Keratinocyte (primary cell): ENCODE measurements at regions not wholly inside any gene's neighbourhood (a gene's known extent, or its start where the extent isn't known, plus 50 kb on each side); places are given as distances from the start of the nearest gene placed in this dataset.

ENCODE experiments used
- DNase-seq: peaks from one replicate; pipeline ENCODE4 v3.0.0-alpha.2; 2011; ENCODE audit warnings: low read depth, missing footprints, low spot score
- FAIRE-seq: peaks from 2 replicates; lab custom pipeline; 2011; peaks lifted over from hg19 to GRCh38; lab: Jason Lieb, UNC
- H2AFZ ChIP-seq: 2 replicates; pipeline ENCODE4 v1.6.0; 2012; ENCODE audit warnings: low read length, control low read depth, inconsistent platforms; ENCODE audit not compliant: control insufficient read depth
- H3K27ac ChIP-seq: 2 replicates; pipeline ENCODE4 v1.5.1; 2011; ENCODE audit warnings: low read length; ENCODE audit not compliant: control insufficient read depth, insufficient read depth
- H3K27me3 ChIP-seq: 3 replicates; pipeline ENCODE4 v1.6.0; 2011; ENCODE audit warnings: low read length; ENCODE audit not compliant: control insufficient read depth, insufficient read depth; ENCODE audit errors: extremely low read depth
- H3K36me3 ChIP-seq, 2 experiments: 2 replicates in 1 of 2; 3 replicates in 1 of 2; pipeline ENCODE4 v1.5.1; 2011; ENCODE audit warnings: low read length in 2 of 2, mild to moderate bottlenecking in 1 of 2; ENCODE audit not compliant: control insufficient read depth in 2 of 2, insufficient read depth in 2 of 2; ENCODE audit errors: extremely low read depth in 1 of 2
- H3K4me1 ChIP-seq: 3 replicates; pipeline ENCODE4 v1.5.1; 2011; ENCODE audit warnings: low read length; ENCODE audit not compliant: control insufficient read depth, insufficient read depth; ENCODE audit errors: extremely low read depth
- H3K4me2 ChIP-seq: 3 replicates; pipeline ENCODE4 v1.6.0; 2011; ENCODE audit warnings: low read depth, low read length; ENCODE audit not compliant: control insufficient read depth, insufficient read depth; ENCODE audit errors: extremely low read depth
- H3K4me3 ChIP-seq, 3 experiments: fragments of 200-600 bp in 1 of 3; sonication (generic) in 1 of 3; 2 replicates in 2 of 3; 3 replicates in 1 of 3; pipeline ENCODE4 v1.5.1; 2011 to 2016; ENCODE audit warnings: low read length in 3 of 3, mild to moderate bottlenecking in 3 of 3, control low read depth in 2 of 3, inconsistent platforms in 1 of 3, low read depth in 1 of 3, mixed read lengths in 1 of 3, mixed run types in 1 of 3, moderate library complexity in 1 of 3; ENCODE audit not compliant: control insufficient read depth in 2 of 3, insufficient read depth in 2 of 3; ENCODE audit errors: extremely low read depth in 1 of 3
- H3K79me2 ChIP-seq: 2 replicates; pipeline ENCODE4 v1.6.0; 2012; ENCODE audit warnings: low read length; ENCODE audit not compliant: control insufficient read depth, insufficient read depth
- H3K9ac ChIP-seq: 3 replicates; pipeline ENCODE4 v1.6.0; 2011; ENCODE audit warnings: low read length; ENCODE audit not compliant: control insufficient read depth, insufficient read depth; ENCODE audit errors: extremely low read depth
- H3K9me1 ChIP-seq: 3 replicates; pipeline ENCODE4 v1.6.0; 2011; ENCODE audit warnings: low read length; ENCODE audit not compliant: control insufficient read depth, insufficient read depth; ENCODE audit errors: extremely low read depth
- H3K9me3 ChIP-seq: 2 replicates; pipeline ENCODE4 v1.5.1; 2012; ENCODE audit warnings: low read depth, low read length; ENCODE audit not compliant: control insufficient read depth
- H4K20me1 ChIP-seq: 3 replicates; pipeline ENCODE4 v1.6.0; 2011; ENCODE audit warnings: low read length; ENCODE audit not compliant: control insufficient read depth, insufficient read depth; ENCODE audit errors: extremely low read depth
- EZH2 ChIP-seq: IDR thresholded peaks from one replicate; pipeline ENCODE4 v1.6.1; 2012; ENCODE audit warnings: inconsistent platforms, mild to moderate bottlenecking, low read length, moderate library complexity
- dilution Hi-C: fragments of 300-500 bp; cut with MboI; formaldehyde crosslinking; loops from one replicate; pipeline ENCODE4 v1.7.0; 2020; ENCODE audit warnings: low sequenced_read_pairs; ENCODE audit not compliant: extremely low pct_ligation_motif_present
- TF ChIP-seq, protein P1 (sequence below), 3 experiments: IDR thresholded peaks in 1 of 3; conservative IDR thresholded peaks in 1 of 3; optimal IDR thresholded peaks in 1 of 3; 2 replicates in 2 of 3; 3 replicates in 1 of 3; pipeline versions ENCODE3 to v1.5.1; 2011; ENCODE audit warnings: low read length in 3 of 3, mild to moderate bottlenecking in 3 of 3, moderate library complexity in 2 of 3, control low read depth in 1 of 3, inconsistent platforms in 1 of 3; ENCODE audit not compliant: insufficient read depth in 2 of 3; ENCODE audit errors: extremely low read depth in 1 of 3

DNA sequence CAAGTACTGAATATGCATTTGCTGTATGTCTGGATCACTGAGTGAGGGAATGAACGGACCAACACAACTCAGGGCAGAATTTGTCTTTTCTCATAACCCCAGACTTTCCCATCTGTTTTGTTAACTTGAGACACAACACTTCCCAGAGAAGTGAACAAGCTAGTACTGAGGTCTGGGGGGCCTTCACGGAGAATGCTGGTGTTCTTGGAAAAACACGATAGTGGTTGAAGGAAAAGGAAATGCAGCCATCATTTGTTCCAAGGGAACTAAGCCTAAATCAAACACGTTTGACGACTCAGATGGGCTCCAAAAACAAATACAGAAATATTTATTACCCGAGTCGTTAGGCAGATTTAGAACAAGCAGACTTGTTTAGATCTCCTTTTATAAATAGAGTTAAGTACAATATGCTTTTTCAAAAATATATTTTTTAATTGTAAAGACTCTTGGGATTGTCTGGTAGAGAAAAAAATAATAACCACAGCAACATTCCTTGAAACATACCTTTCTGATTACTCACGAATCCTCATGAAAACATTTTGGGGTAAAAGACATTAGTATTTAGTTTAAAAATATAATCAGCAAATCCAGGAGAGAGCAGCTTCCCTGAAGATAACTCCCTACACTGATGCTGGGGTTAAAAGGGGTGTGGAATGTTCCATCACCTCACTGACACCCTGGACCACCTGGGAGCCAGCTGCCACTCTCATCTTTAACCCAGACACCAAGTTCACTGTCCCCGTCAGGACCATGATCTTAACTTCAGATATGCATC, 427.7 kb upstream of the RUNX1 start:
- dilution Hi-C loops = no loop called here
- no peak for TF ChIP-seq EZH2
- TF ChIP-seq, protein P1, sequence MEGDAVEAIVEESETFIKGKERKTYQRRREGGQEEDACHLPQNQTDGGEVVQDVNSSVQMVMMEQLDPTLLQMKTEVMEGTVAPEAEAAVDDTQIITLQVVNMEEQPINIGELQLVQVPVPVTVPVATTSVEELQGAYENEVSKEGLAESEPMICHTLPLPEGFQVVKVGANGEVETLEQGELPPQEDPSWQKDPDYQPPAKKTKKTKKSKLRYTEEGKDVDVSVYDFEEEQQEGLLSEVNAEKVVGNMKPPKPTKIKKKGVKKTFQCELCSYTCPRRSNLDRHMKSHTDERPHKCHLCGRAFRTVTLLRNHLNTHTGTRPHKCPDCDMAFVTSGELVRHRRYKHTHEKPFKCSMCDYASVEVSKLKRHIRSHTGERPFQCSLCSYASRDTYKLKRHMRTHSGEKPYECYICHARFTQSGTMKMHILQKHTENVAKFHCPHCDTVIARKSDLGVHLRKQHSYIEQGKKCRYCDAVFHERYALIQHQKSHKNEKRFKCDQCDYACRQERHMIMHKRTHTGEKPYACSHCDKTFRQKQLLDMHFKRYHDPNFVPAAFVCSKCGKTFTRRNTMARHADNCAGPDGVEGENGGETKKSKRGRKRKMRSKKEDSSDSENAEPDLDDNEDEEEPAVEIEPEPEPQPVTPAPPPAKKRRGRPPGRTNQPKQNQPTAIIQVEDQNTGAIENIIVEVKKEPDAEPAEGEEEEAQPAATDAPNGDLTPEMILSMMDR (optimal IDR thresholded peaks at IDR 0.05 in 1 of 3, IDR thresholded peaks at IDR 0.05 in 1 of 3, conservative IDR thresholded peaks at IDR 0.05 in 1 of 3; ENCODE audit: extremely low read depth in 1 of 3, insufficient read depth in 2 of 3, low read length in 3 of 3) = no peak
- Histone ChIP-seq H2AFZ (no peak overlapping the region), H4K20me1 (no peaks in the 10 kb centered on the region), H3K36me3 (no peaks in the 10 kb centered on the region), H3K27me3 (peaks cover 3% of the 10 kb centered on the region), H3K9ac (no peak overlapping the region), H3K4me1 (no peaks in the 10 kb centered on the region), H3K4me2 (no peak overlapping the region), H3K9me1 (no peaks in the 10 kb centered on the region), H3K9me3 (no peaks in the 10 kb centered on the region), H3K79me2 (no peaks in the 10 kb centered on the region), H3K27ac (no peak overlapping the region), H3K4me3 (no peak overlapping the region)
- FAIRE-seq (no peak), DNase-seq (no peak)

- FAIRE-seq = no peak
Observed at GRCh38 chr21:35475762-35476161, 426.7 kb upstream of the RUNX1 start.

More at GRCh38 chr21:35475762-35476161, 426.7 kb upstream of the RUNX1 start:
- TF ChIP-seq, protein P1 (optimal IDR thresholded peaks at IDR 0.05 in 1 of 3, IDR thresholded peaks at IDR 0.05 in 1 of 3, conservative IDR thresholded peaks at IDR 0.05 in 1 of 3; ENCODE audit: extremely low read depth in 1 of 3, insufficient read depth in 2 of 3, low read length in 3 of 3) = no peak
- no peak for TF ChIP-seq EZH2
- Histone ChIP-seq H3K27me3 (no peaks in the 10 kb centered on the region), H3K4me1 (no peaks in the 10 kb centered on the region), H3K4me2 (no peak overlapping the region), H3K9ac (no peak overlapping the region), H3K27ac (no peak overlapping the region), H3K79me2 (no peaks in the 10 kb centered on the region), H3K9me1 (no peaks in the 10 kb centered on the region), H4K20me1 (no peaks in the 10 kb centered on the region), H3K36me3 (no peaks in the 10 kb centered on the region), H2AFZ (no peak overlapping the region), H3K9me3 (no peaks in the 10 kb centered on the region), H3K4me3 (no peak overlapping the region)
- dilution Hi-C loops = no loop called here
- DNase-seq = no peak
